GM20000 (cell line): ENCODE measurements at regions not wholly inside any gene's neighbourhood (a gene's known extent, or its start where the extent isn't known, plus 50 kb on each side); places are given as distances from the start of the nearest gene placed in this dataset.
"Not testable (repeated sequence)": the region's sequence is repeated elsewhere in the genome, so short reads cannot be mapped to it uniquely, and the experiment has no call there.

Experiments
- DNase-seq: peaks from one replicate; pipeline ENCODE4 v3.0.0; 2012; ENCODE audit warnings: low spot score
- TF ChIP-seq, protein P1 (sequence below): IDR thresholded peaks from 2 replicates; pipeline ENCODE4 v1.5.1; 2012; ENCODE audit warnings: mild to moderate bottlenecking, control low read depth; ENCODE audit errors: extremely low read depth, missing control alignments

DNA sequence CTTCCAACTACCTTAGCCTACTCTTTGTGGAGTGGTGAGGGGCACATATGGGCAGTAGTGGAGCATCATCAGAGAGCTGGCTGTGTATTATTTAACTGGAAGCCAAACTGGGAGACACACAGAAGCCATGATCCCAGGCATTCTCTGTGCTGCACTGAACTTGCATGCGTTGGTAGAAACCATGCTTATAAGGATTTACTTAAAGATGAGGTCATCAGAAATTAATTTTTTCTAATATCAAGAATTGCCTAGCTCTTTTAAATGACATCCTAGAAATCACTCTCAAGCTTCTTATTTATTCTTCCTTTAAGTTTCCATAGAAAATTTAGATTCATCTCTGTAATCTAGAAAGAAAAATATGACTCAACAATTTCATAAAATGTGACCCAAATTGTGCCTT, 136.2 kb downstream of the KCNK1 start:
- no peak for DNase-seq
- TF ChIP-seq, protein P1, sequence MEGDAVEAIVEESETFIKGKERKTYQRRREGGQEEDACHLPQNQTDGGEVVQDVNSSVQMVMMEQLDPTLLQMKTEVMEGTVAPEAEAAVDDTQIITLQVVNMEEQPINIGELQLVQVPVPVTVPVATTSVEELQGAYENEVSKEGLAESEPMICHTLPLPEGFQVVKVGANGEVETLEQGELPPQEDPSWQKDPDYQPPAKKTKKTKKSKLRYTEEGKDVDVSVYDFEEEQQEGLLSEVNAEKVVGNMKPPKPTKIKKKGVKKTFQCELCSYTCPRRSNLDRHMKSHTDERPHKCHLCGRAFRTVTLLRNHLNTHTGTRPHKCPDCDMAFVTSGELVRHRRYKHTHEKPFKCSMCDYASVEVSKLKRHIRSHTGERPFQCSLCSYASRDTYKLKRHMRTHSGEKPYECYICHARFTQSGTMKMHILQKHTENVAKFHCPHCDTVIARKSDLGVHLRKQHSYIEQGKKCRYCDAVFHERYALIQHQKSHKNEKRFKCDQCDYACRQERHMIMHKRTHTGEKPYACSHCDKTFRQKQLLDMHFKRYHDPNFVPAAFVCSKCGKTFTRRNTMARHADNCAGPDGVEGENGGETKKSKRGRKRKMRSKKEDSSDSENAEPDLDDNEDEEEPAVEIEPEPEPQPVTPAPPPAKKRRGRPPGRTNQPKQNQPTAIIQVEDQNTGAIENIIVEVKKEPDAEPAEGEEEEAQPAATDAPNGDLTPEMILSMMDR, result no peak

DNA sequence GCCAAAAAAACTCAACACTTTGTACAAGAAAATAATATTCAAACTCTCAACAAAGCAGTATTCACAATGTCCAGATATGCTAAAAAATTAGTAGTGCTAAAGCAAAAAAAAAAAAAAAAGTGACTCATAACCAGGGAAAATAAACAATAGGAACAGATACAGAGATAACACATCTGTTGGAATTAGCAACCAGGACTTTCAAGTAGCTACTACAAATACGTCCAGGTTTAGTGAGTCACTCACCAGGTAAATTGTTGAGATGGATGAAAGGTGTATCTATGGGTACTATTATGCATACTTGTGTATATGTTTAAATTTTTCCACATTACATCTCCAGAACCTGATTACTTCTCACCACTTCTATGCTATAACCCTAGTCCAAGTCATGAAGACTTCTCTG, 144.8 kb upstream of the SLC35F3 start:
- TF ChIP-seq, protein P1, result no peak
- DNase-seq, result no peak

DNA sequence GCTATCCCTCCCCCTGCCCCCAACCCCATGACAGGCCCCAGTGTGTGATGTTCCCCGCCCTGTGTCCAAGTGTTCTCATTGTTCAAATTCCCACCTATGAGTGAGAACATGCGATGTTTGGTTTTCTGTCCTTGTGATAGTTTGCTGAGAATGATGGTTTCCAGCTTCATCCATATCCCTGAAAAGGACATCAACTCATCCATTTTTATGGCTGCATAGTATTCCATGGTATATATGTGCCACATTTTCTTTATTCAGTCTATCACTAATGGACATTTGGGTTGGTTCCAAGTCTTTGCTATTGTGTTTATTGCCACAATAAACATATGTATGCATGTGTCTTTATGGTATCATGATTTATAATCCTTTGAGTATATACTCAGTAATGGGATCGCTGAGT, 140.2 kb upstream of the SLC35F3 start:
- DNase-seq, result not testable (repeated sequence)

DNA sequence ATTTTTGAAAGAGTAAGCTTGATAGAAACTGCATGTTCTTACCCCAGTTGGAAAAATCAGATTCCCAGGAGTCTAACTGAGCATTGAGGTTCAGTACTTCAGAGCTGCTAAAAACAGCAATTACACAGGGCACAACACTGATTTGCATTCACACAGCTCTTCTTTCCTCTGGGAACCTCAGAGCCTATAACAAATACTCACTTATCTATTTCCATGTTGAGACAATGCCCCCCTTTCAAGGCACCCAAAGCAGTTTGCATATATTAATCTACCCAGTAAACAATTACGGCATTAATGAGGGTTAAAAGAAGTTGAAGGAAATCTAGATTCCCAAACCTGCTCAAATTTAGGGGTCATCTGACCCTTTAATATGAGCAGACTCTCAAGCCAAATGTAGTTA, 126.9 kb upstream of the SLC35F3 start:
- TF ChIP-seq, protein P1, result no peak
- no peak for DNase-seq

DNA sequence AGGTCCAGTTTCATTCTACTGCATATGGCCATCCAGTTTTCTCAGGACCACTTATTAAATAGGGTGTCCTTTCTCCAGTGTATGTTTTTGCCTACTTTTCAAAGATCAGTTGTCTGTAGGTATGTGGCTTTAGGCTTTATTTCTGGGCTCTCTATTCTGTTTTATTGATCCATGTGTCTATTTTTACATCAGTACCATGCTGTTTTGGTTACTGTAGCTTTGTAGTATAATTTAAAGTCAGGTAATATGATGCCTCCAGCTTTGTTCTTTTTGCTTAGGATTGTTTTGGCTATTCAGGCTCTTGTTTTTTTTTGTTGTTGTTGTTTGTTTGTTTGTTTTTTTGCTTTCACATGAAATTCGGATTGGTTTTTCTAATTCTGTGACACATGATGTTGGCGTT, 124.4 kb upstream of the SLC35F3 start:
- TF ChIP-seq, protein P1, result no peak
- DNase-seq, result no peak

DNA sequence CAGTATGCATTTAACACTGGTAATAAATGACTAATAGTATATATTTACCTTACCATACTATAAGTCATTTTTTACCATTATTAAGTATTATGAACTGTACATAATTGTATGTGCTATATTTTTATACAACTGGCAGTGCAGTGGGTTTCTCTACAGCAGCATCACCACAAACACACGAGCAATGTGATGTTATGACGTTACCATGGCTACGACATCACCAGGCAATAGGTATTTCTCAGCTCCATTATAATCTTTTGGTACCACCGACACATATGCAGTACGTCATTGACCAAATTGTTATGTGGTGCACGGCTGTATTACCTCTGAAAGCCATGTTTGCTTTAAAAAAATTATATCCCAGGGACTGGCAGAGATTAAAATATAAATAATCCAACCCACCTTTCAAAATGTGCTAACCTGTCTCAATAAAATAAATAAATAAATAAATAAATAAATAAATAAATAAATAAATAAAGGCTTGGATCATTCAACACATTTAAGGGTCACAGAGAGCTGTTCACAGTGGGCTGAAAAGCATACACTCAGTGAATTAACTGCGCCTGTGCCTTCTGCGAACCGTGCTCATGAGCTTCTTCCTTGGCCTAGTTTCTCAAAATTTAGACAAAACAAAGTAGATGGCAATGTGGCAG, 121.4 kb upstream of the SLC35F3 start:
- DNase-seq, result no peak
- TF ChIP-seq, protein P1, result no peak

DNA sequence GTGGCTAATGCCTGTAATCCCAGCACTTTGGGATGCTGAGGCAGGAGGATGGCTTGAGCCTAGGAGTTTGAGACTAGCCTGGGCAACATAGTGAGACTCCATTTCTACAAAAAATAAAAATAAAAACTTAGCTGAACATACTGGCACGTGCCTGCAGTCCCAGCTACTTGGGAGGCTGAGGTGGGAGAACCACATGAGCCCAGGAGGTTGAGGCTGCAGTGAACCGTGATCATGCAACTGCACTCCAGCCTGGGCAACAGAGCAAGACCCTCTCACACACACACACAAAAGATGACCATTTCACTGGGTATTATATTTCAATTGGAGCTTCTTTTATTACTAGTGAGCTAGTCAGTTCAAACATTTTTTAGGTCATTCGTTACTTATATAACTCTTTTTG, 116.9 kb upstream of the SLC35F3 start:
- DNase-seq, result no peak
- TF ChIP-seq, protein P1, result no peak

GRCh38 chr1:233788687-233789086, 115.8 kb upstream of the SLC35F3 start:
- no peak for DNase-seq
- TF ChIP-seq, protein P1, result no peak
